ENCODE measurements at regions not wholly inside any gene's neighbourhood (a gene's known extent, or its start where the extent isn't known, plus 50 kb on each side); places are given as distances from the start of the nearest gene placed in this dataset.

- Histone ChIP-seq H3K36me3 (no peaks in the 10 kb centered on the region), H3K4me3 (no peak overlapping the region), H3K27me3 (no peaks in the 10 kb centered on the region), H3K27ac (no peak overlapping the region), H3K9me3 (no peaks in the 10 kb centered on the region), H3K4me1 (peaks cover 0 to 7% (median 6%) of the 10 kb centered on the region in 9 donors)
- intact Hi-C loops (cut with DNase I) = no loop called here
- ATAC-seq = no peak
- no peak for DNase-seq
- 93 to 94% methylated on average over 2 of the region's 2 CpGs for WGBS, 2 donors
- no peak for TF ChIP-seq CTCF (IDR thresholded peaks at IDR 0.05)
Observed at GRCh38 chr11:103705642-103706041, 330.8 kb upstream of the DDI1 start.

GRCh38 chr11:103709371-103709770, 327.1 kb upstream of the DDI1 start:
- no peaks in the 10 kb centered on the region for H3K4me1 ChIP-seq
- intact Hi-C loops (cut with DNase I) = no loop called here
- no peaks in the 10 kb centered on the region for H3K27me3 ChIP-seq
- TF ChIP-seq CTCF (IDR thresholded peaks at IDR 0.05) = no peak
- DNase-seq (no peak), ATAC-seq (no peak)
- H3K4me3 ChIP-seq = no peak overlapping the region
- no peaks in the 10 kb centered on the region for H3K9me3 ChIP-seq
- H3K36me3 ChIP-seq = no peaks in the 10 kb centered on the region
- H3K27ac ChIP-seq = no peak overlapping the region
- 48 to 50% methylated on average over 2 of the region's 2 CpGs for WGBS, 2 donors

GRCh38 chr11:103714246-103714645, 322.2 kb upstream of the DDI1 start:
- no peak overlapping the region for H3K27ac ChIP-seq
- TF ChIP-seq CTCF (IDR thresholded peaks at IDR 0.05) = no peak
- intact Hi-C loops (cut with DNase I) = no loop called here
- no peaks in the 10 kb centered on the region for H3K4me1 ChIP-seq
- DNase-seq (no peak), ATAC-seq (no peak)
- no peaks in the 10 kb centered on the region for H3K27me3 ChIP-seq
- H3K36me3 ChIP-seq = no peaks in the 10 kb centered on the region
- H3K4me3 ChIP-seq = no peak overlapping the region
- peaks cover 0 to 6% (median 0%) of the 10 kb centered on the region in 11 donors for H3K9me3 ChIP-seq

GRCh38 chr11:103716363-103716762, 320.1 kb upstream of the DDI1 start:
- Histone ChIP-seq H3K36me3 (no peaks in the 10 kb centered on the region), H3K27me3 (no peaks in the 10 kb centered on the region), H3K9me3 (peaks cover 0 to 6% (median 0%) of the 10 kb centered on the region in 11 donors), H3K4me1 (no peaks in the 10 kb centered on the region), H3K4me3 (no peak overlapping the region), H3K27ac (no peak overlapping the region)
- intact Hi-C loops (cut with DNase I) = no loop called here
- no peak for ATAC-seq
- DNase-seq = no peak
- WGBS, 2 donors = 85% methylated on average over 3 of the region's 3 CpGs
- no peak for TF ChIP-seq CTCF (IDR thresholded peaks at IDR 0.05)

GRCh38 chr11:103727262-103727661, 309.2 kb upstream of the DDI1 start:
- Histone ChIP-seq H3K27ac (no peak overlapping the region), H3K4me1 (peaks cover 0 to 6% (median 0%) of the 10 kb centered on the region in 9 donors), H3K36me3 (no peaks in the 10 kb centered on the region), H3K27me3 (no peaks in the 10 kb centered on the region), H3K9me3 (peaks cover 0 to 21% (median 0%) of the 10 kb centered on the region in 11 donors), H3K4me3 (no peak overlapping the region)
- intact Hi-C loops (cut with DNase I) = no loop called here
- ATAC-seq (no peak), DNase-seq (no peak)
- TF ChIP-seq CTCF (IDR thresholded peaks at IDR 0.05) = no peak
- WGBS, 2 donors = 84 to 88% methylated on average over 4 of the region's 4 CpGs
